ENCODE measurements at regions not wholly inside any gene's neighbourhood (a gene's known extent, or its start where the extent isn't known, plus 50 kb on each side); places are given as distances from the start of the nearest gene placed in this dataset.

- no peak for TF ChIP-seq CTCF (conservative IDR thresholded peaks at IDR 0.05)
- H3K4me3 Mint-ChIP-seq, result peak overlapping the region in 1 of 2 experiments; percentile 55; a peak in 3 of 5 replicates
- H3T11ph ChIP-seq (ENCODE audit: low read length), result no peak overlapping the region
- H3K14ac ChIP-seq (ENCODE audit: insufficient read depth, low read length), result peak overlapping the region; percentile 12; the same call in 1 of the 2 replicates
- no peaks in the 10 kb centered on the region for H3K36me3 Mint-ChIP-seq (ENCODE audit: insufficient read depth in 1 of 3, low read depth in 3 of 3)
- H4K5ac ChIP-seq (ENCODE audit: insufficient read length, low read depth, low read length), result peak overlapping the region; percentile 70
- no peaks in the 10 kb centered on the region for H3K79me1 ChIP-seq (ENCODE audit: insufficient read depth, low read depth, low read length, poor library complexity, severe bottlenecking)
- no peak overlapping the region for H2BK12ac ChIP-seq (ENCODE audit: insufficient read length, low read depth, low read length)
- H3K18ac ChIP-seq (ENCODE audit: insufficient read length, low read depth, low read length), result peak overlapping the region; percentile 46
- no peak overlapping the region for H3K27ac ChIP-seq (ENCODE audit: insufficient read length, low read depth, low read length)
- H3K79me2 ChIP-seq (ENCODE audit: insufficient read depth, low read length), result no peaks in the 10 kb centered on the region
- H3K4me2 ChIP-seq (ENCODE audit: insufficient read depth, insufficient read length, low read length), result peak overlapping the region; percentile 32
- peaks cover 15 to 19% of the 10 kb centered on the region in 2 experiments for H3K4me1 Mint-ChIP-seq
- no peak overlapping the region for H2BK120ac ChIP-seq (ENCODE audit: low read depth, low read length, poor library complexity, severe bottlenecking)
- no peak overlapping the region for H2BK5ac ChIP-seq (ENCODE audit: insufficient read length, low read length)
- no peak overlapping the region; the same call in 1 of the 2 replicates for H3K4ac ChIP-seq (ENCODE audit: low read depth, low read length)
- no peaks in the 10 kb centered on the region for H3K27me3 ChIP-seq (ENCODE audit: insufficient read depth, low read length)
- H3K9ac ChIP-seq (ENCODE audit: extremely low read depth, insufficient read length, low read length), result no peak overlapping the region
- H3K27ac Mint-ChIP-seq, result peak overlapping the region in 1 of 3 experiments; percentile 29; a peak in 1 of 7 replicates
- H3K23ac ChIP-seq (ENCODE audit: insufficient read length, low read depth, low read length), result no peak overlapping the region
- no peak overlapping the region for H2BK15ac ChIP-seq (ENCODE audit: low read depth, low read length)
- no peaks in the 10 kb centered on the region for H4K20me1 ChIP-seq (ENCODE audit: control insufficient read depth, insufficient read depth, insufficient read length)
- no peak overlapping the region for H4K91ac ChIP-seq (ENCODE audit: insufficient read length, low read depth, low read length)
- H3K9me3 Mint-ChIP-seq, result no peaks in the 10 kb centered on the region
- H3K4me1 ChIP-seq (ENCODE audit: insufficient read depth, low read length), result no peaks in the 10 kb centered on the region
- H3K23me2 ChIP-seq (ENCODE audit: insufficient read length, low read depth, low read length, poor library complexity, severe bottlenecking), result peaks cover 6% of the 10 kb centered on the region
- WGBS (ENCODE audit: extremely low coverage, insufficient read length, low lambda C conversion rate), result no CpG with 5 or more reads among the region's 13 CpGs
- H2BK20ac ChIP-seq (ENCODE audit: low read depth, low read length, poor library complexity, severe bottlenecking), result no peak overlapping the region
- DNase-seq, result peak; percentile 47
- no peak overlapping the region for H4K8ac ChIP-seq (replicated peaks; ENCODE audit: insufficient read length, low read depth, low read length)
- no peak overlapping the region for H2AFZ ChIP-seq (ENCODE audit: low read length)
- H2AK5ac ChIP-seq (ENCODE audit: insufficient read length, low read length), result no peak overlapping the region
- H3K9me3 ChIP-seq (ENCODE audit: control insufficient read depth, low read depth, low read length), result no peaks in the 10 kb centered on the region
- no peak overlapping the region for H3K56ac ChIP-seq (ENCODE audit: insufficient read length, low read depth, low read length)
- H3K27me3 Mint-ChIP-seq (ENCODE audit: low read depth), result peaks cover 17% of the 10 kb centered on the region
Observed at GRCh38 chr6:27568226-27568897, 95.5 kb upstream of the ZNF184 start.
